ENCODE measurements at regions not wholly inside any gene's neighbourhood (a gene's known extent, or its start where the extent isn't known, plus 50 kb on each side); places are given as distances from the start of the nearest gene placed in this dataset.

- no peak for TF ChIP-seq CTCF (IDR thresholded peaks at IDR 0.05; ENCODE audit: low read depth, low read length)
- Histone ChIP-seq H3K36me3 (no peaks in the 10 kb centered on the region), H3K27ac (no peak overlapping the region), H3K27me3 (ENCODE audit: insufficient read depth, low read depth, severe bottlenecking) (peaks cover 2% of the 10 kb centered on the region), H3K4me3 (ENCODE audit: low read depth, low read length) (no peak overlapping the region), H3K9me3 (ENCODE audit: severe bottlenecking) (no peaks in the 10 kb centered on the region)
- DNase-seq, result no peak
Measured at GRCh38 chr18:56175330-56176001, 462.9 kb downstream of the TXNL1 start.

GRCh38 chr18:56173542-56174220, 464.7 kb downstream of the TXNL1 start:
- peaks cover 2% of the 10 kb centered on the region for H3K27me3 ChIP-seq (ENCODE audit: insufficient read depth, low read depth, severe bottlenecking)
- H3K27ac ChIP-seq, result no peak overlapping the region
- no peak overlapping the region for H3K4me3 ChIP-seq (ENCODE audit: low read depth, low read length)
- no peaks in the 10 kb centered on the region for H3K9me3 ChIP-seq (ENCODE audit: severe bottlenecking)
- no peak for DNase-seq
- no peaks in the 10 kb centered on the region for H3K36me3 ChIP-seq
- TF ChIP-seq CTCF (IDR thresholded peaks at IDR 0.05; ENCODE audit: low read depth, low read length), result no peak

GRCh38 chr18:56172527-56172926, 465.9 kb downstream of the TXNL1 start:
- no peaks in the 10 kb centered on the region for H3K27me3 ChIP-seq (ENCODE audit: insufficient read depth, low read depth, severe bottlenecking)
- no peaks in the 10 kb centered on the region for H3K9me3 ChIP-seq (ENCODE audit: severe bottlenecking)
- no peak overlapping the region for H3K27ac ChIP-seq
- no peaks in the 10 kb centered on the region for H3K36me3 ChIP-seq
- no peak for TF ChIP-seq CTCF (IDR thresholded peaks at IDR 0.05; ENCODE audit: low read depth, low read length)
- DNase-seq, result no peak
- no peak overlapping the region for H3K4me3 ChIP-seq (ENCODE audit: low read depth, low read length)

- TF ChIP-seq CTCF (IDR thresholded peaks at IDR 0.05; ENCODE audit: low read depth, low read length), result no peak
- Histone ChIP-seq H3K27me3 (ENCODE audit: insufficient read depth, low read depth, severe bottlenecking) (no peaks in the 10 kb centered on the region), H3K36me3 (no peaks in the 10 kb centered on the region), H3K27ac (no peak overlapping the region), H3K9me3 (ENCODE audit: severe bottlenecking) (no peaks in the 10 kb centered on the region), H3K4me3 (ENCODE audit: low read depth, low read length) (no peak overlapping the region)
- DNase-seq, result no peak
Measured at GRCh38 chr18:56171848-56172247, 466.5 kb downstream of the TXNL1 start.

GRCh38 chr18:56168049-56168781, 470.2 kb downstream of the TXNL1 start:
- DNase-seq, result no peak
- no peaks in the 10 kb centered on the region for H3K36me3 ChIP-seq
- no peak for TF ChIP-seq CTCF (IDR thresholded peaks at IDR 0.05; ENCODE audit: low read depth, low read length)
- H3K9me3 ChIP-seq (ENCODE audit: severe bottlenecking), result no peaks in the 10 kb centered on the region
- no peak overlapping the region for H3K4me3 ChIP-seq (ENCODE audit: low read depth, low read length)
- H3K27ac ChIP-seq, result no peak overlapping the region
- H3K27me3 ChIP-seq (ENCODE audit: insufficient read depth, low read depth, severe bottlenecking), result no peaks in the 10 kb centered on the region
